ENCODE measurements at regions not wholly inside any gene's neighbourhood (a gene's known extent, or its start where the extent isn't known, plus 50 kb on each side); places are given as distances from the start of the nearest gene placed in this dataset.
"Not testable (repeated sequence)": the region's sequence is repeated elsewhere in the genome, so short reads cannot be mapped to it uniquely, and the experiment has no call there.

DNA sequence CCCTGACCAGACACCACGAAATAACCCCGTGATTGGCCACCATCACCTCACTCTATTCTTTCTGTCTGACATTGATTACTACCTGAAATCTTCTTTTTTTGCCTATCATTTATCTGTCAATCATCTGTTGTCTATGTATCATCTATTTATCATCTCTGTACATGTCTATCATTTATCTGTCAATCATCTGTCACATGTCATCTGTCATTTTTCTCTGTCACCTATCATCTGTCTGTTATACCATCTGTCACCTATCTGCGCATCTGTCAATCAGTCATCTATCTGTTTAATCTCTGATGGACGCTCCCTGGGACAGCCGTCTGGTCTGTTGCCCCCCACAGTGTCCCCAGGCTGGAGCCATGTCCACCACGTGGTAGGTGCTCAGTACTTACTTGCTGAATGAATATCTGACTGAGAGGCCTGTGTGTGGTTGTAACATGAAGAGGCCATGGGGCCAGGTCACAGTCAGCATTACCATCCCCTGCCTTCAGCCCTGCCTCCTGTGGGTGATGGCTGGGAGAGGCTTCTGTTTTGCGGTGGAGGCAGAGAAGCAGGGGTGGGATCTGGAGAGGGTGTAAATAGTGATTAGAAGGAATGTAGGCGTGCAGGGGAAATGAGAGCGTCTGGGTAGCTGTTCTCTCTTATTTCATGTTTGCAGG, 302.7 kb downstream of the QKI start:
- DNase-seq (ENCODE audit: low read depth): no peak

DNA sequence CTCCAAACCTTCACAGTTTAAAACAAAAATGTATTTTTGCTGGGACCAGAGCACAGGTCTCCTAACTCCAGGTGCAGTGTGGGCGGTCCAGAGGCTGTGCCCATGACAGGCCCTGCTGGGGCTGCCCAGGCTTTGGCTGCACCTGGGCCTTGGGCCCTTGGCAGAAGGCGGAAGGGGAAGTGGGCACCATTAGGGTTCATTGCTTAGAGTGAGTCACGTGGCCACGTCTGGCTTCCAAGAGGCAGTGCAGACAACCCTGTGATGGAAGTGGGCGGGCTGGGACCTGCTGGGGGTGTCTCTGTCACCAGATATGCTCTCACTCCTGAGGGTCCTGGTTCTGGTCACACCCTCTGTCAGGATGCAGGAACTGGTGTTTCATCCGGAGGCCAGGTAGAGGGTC, 302.2 kb downstream of the QKI start:
- no peak for DNase-seq (ENCODE audit: low read depth)

DNA sequence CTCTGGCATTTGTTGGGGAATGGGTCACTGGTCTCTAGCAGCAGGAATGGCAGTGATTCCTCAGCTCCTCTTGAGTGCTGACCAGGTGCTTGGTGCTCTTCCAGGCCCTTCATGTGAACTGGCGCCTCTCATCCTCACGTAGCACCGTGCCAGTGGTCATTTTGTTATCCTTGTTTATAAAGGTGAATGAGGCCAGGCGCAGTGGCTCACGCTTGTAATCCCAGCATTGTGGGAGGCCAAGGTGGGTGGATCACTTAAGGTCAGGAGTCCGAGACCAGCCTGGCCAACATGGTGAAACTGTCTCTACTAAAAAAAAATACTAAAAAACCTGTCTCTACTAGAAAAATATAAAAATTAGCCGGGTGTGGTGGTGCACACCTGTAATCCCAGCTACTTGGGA, 301.3 kb downstream of the QKI start:
- DNase-seq (ENCODE audit: low read depth): no peak

DNA sequence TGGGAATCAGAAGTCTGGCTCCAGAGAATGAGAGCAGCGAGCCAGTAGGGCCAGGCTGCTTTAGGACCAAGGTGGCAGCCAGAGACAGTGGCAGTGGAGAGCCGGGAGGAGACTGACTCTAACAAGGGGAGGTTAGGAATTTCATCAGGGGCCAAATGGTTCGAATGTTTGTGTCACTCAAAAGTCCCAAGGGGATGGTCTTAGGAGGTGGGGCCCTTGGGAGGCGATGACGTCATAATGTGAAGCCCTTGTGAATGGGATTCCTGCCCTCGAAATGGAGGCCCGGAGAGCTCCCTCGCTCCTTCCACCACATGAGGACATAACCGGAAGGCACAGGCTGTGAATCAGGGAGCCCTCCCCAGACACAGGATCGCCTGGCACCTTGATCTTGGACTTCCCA, 299.7 kb downstream of the QKI start:
- no peak for DNase-seq (ENCODE audit: low read depth)

DNA sequence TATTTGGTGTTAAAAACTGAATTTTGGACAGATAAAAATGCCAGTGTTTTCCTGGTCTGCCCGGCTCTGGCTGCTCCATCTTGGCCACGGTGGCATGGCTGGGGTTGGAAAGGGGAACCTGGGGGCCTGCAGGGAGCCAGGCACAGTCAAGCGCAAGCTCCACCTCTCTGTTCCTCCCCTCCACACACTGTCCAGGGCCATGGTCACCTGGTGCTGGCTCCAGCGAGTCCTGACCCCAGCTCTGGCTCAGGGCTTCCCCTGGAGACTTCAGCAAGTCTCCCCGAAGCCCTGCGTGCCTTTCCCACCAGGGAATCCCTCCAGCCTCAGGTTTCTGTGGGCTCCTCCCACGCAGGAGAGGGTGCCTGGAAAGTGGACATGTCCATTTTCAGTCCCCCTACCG, 298.5 kb downstream of the QKI start:
- no peak for DNase-seq (ENCODE audit: low read depth)

DNA sequence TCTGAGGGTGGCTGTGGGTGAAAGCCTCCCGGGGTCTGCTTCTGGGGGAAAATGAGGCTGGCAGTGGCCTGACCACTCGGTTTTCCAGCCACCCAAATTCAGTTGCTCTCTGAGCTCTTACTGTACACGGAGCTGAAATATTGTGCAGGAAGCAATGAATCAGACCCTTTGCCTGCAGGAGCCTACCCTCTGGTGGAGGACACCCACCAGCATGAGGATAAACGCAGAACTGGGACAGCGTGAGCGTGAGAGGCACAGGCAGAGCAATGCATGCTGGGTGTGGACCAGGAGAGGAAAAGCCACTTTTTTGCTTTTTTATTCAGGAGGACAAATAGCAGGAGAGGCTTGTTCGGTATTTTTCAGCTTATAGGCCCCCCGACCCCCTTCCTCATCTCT, 298.0 kb downstream of the QKI start:
- DNase-seq (ENCODE audit: low read depth): no peak

DNA sequence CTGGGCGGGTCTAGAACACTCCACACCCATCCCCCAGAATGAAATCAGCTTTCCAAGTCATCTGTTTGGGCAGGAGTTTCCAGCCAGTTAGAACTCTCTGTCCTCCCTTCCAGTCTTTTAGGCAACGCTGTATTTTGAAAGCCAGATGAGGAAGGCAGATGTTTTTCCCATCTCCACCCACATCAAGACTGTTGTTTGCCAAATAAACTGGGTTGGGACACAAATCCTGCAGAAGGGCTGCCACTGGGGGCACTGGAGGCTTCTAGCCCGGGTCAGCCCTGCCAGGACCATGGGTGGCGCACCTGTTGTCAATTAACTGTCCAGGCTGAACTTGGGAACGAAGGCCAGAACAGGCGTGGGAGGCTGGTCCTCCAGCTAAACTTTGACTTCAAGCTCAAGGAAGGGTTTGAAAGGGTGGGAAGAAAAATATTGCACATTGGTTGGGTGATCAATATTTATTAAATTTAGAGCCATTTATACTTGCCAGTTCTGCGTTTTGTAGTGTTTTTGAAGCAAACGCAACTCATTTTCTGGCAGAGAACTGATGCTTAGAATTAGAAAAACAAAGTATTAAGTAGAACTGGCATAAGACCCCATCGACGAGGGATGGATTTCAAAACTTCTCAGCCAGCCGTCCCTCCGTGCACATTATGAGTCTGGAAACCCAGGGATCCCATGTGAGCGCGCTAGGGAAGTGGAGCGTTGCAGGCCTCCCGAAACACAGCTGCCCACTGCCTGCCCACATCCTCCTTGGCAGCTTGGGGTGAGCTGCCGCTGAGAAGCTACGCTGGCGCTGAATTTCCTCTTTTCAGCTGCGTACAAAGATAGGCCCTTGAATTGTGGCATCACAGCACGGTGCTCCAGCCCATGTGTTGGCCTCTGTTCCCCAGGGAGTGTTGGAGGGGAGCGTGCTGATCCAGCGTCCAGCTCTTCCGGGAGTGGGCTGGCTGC, 297.4 kb downstream of the QKI start:
- no peak for DNase-seq (ENCODE audit: low read depth)

DNA sequence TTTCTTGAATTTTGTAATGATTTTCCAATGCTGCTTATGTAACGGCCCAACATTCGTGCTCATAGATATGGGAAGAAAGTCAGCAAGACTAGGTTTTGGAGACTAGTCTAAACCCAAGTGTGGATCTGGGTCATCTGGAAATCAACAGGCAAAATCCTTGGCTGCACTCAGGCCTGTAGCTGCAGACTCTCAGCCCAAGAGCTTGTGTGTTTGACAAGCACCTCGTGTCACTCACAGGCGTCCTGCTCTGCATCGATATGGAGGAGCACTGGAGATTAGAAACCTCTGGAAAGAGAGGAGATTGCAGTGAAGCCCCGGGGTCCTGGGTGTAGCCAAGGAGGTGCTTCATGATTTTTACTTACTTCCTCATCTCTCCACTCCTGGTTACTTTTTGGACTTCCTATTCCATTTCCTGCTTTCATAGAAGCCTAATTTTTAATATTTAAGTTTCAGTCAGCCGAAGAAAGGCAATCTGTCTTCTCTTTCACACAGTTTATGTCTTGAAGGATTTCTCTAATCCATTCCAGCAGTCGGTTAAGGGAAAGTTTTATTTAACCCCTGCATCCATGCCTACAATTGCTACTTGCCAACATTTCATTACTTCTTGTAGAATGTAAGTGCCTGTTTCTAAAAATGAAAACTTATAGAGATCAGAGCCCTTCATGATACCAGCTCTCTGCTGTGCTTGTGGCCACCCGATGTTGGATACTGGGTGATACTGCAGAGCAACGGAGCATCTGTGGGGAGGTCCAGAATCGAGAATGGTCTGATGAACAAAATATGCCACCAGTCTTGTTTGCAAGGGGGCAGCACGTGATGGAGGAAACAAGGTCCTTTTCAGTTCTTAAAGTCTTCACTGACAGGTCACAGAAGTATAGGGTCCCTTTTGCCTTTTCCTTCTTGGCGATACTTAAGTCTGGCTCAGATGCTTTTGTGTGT, 296.3 kb downstream of the QKI start:
- no peak for DNase-seq (ENCODE audit: low read depth)

DNA sequence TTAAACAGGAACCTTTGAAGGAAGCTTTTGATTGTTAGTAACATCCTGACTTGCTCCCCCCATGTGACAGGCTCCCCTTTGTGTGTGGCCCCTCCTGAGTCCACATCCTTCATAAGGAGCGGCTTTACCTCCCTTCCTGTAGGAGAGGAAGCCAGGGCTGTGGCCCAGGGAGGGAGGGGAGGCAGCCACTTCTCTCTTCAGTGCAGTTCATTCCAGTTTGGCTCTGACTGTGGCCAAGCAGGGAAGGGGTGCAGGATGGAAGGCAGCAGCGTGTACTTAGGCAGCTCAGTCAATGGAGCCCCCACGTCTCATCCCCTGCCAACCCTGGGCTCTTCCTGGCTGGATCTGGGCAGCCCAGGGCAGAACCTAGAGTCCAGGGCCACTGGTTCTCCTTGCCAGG, 295.2 kb downstream of the QKI start:
- DNase-seq (ENCODE audit: low read depth): no peak

DNA sequence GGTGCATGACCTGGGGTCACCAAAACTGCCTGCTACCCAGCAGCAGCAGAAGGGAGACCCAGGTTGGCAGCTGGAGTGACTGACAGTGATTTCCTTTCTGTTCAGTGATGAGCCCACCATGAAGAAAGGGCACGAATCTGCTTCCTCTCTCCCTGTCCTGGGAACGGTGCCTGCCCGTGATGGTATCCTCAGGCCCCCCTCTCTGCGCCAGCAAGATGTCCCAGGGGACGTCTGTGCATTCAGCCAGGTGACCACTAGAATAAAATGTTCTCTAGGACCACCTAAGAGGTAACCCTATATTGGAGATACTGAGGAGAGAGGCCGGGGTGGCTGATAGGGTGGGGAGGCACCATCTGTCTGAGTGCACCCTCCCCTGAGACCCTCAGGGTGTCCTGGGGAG, 294.7 kb downstream of the QKI start:
- no peak for DNase-seq (ENCODE audit: low read depth)

DNA sequence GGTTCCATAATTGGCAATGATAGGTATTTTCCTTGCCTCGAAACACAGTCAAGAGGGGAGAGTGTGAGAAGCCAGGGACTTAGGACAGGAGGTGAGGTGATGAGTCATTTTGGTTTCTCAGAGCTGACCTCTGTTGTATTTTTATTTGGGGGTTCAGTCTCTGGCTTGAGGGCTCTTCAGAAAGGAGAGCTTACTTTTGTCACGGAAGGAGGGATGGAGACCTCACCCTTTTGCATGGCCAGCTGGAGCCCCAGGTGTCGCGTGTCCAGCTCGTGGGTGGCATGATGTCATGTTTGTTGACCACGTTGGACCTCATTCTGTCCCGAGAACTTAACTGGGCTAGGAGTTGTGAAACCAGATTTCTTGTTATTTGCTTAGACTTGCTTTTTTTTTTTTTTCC, 293.9 kb downstream of the QKI start:
- no peak for DNase-seq (ENCODE audit: low read depth)

DNA sequence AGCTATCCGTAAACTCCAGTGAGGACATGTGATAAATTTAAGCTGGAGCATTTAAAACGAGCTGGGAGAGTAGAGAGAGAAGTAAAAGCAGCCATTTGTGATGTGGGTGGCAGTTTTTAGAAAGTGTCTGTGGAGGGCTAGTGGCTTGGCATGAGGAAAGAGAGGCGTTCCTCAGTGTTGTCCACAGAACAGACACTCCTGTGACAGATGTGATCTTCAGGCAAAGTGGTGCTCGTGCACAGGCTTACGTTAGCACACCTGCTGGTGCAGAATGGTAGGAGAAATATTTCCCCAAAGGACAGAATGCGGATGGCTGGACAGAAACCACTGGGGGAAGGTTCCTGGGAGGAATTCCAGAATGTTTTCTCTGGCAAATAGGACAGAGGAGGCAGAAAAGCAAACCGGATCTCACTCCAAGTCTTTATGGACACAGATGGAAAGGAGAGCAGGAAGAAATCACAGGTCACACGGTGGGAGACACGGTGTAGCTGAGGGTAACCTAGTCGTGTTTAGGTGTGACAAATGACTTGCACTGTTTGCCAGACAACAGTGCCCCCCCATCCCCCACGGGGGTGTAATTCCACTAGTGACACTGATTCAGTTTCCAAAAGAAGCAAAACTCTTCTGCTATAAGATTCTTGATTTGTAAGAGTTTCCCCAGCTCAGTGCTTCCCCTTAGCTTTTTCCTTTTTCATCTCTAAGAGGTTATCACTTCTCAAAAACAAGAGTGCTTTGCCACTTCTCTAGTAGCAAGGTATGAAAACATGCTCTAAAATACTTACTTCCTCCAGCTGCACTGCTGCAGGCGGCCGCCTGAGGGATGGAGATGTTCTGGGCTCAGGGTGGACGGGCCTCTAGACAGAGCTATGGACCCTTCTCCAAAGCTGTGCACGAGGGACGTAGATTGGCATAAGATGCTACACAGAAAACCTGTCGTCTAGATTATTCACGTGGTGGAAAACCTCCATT, 293.2 kb downstream of the QKI start:
- DNase-seq (ENCODE audit: low read depth): no peak

DNA sequence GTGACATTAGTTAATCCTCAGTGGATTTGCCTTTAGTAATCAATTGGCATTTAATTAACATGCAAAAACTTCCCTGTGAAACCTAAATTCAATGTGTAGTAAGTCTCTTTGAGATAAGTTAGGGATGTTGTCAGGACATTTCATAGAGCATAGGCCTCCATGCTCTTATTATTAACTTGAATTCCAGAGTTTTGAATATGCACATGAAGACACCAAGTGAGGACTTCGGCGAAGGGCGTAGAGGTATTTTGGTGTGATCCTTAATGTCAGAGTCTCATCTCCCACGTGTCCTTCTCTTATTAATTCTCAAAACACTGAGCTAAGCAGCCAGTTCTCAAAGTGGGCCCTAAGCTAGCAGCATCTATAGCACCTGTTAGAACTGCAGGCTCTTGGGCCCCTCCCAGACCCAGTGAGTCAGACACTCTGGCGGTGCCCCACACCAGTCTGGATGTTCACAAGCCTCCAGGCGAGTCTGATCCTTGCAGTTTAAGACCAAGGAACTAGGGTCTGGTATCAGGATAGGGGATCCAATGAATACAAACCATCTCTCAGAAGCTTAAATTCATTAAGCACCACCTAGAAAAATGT, 292.1 kb downstream of the QKI start:
- DNase-seq (ENCODE audit: low read depth): no peak

DNA sequence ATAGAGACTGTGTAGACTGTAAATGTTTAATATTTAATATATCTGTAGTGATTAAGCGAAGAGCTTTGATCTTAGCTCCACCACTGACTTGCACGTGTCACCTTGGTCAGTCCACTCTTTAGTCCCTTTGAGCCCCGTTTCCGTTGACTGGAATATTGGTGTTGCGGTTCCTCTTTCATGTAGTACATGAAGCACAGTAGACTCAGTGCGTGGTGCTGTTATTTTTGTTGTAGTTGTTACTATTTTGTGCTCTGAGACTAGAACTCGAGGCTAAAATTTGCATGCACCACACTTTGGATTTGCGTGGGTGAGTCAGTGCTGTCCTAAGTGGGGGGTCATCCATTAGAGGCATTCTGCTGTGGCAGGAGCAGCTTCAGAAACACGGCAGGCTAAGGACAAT, 291.4 kb downstream of the QKI start:
- DNase-seq (ENCODE audit: low read depth): no peak

DNA sequence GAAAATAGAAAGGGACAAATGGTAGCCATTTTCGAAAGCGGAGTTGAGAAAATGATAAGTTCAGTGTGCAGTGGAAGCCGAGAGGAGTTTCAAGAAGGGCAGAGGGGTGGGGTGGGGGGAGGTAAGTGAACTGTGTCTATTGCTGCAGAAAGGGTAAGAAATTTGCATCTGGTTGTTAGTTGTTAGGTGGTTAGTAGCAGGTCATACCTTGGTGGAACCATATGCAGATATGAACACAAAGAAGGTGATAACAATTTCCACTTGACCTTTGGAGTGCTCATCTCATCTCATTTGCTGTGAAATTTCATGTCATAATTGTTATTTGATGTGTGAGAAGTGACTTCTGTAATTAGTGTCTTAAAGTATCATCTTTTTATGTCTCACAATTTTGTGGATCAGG, 288.2 kb downstream of the QKI start:
- DNase-seq (ENCODE audit: low read depth): no peak

DNA sequence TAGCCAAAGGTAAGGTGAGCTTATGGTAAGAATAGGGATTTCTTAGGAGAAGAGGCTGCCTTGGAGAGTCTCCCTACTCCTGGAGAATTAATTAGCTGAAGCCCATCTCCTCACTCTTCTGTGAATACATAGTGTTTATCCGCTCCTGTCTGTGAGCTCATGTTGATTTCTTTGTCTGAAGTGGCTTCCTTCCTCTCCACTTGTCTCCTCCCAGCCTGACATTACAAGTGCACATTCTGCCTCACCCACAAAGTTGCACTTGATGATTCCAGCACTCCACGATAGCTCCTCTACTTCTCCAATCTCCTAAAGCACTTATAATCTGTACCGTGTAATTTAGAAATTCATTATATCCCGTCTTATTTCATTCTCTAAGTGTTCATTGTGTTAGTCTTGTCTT, 287.2 kb downstream of the QKI start:
- no peak for DNase-seq (ENCODE audit: low read depth)

DNA sequence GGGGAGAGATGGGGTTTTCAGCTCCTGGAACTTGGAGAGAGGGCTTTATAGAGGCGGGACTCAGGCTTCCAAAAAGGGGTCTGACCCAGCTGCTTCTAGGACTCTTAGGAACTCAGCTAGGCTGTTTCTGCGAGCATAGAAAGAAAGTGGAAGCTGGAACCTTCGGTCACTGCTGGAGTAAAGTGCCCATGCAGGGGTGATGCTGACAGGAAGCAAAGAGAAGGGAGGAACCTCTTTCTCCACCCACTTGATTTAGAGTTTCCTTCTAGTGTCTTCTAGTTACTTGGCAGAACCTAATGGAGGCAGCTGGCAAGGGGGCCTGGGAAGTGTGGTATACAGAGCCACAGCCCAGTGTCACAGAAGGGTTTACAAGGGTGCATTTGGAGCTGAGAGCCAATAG, 283.6 kb downstream of the QKI start:
- DNase-seq (ENCODE audit: low read depth): no peak

DNA sequence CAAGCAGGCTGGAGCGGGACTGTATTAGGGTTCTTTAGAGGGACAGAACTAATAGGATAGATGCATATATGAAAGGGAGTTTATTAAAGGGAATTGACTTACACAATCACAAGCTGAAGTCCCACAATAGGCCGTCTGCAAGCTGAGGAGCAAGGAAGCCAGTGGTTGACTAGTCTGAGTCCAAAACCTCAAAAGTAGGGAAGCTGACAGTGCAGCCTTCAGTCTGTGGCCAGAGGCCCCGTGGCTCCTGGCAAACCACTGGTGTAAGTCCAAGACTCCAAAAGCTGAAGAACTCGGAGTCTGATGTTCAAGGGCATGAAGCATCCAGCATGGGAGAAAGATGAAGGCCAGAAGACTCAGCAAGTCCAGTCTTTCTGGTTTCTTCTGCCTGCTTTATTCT, 281.8 kb downstream of the QKI start:
- not testable (repeated sequence) for DNase-seq (ENCODE audit: low read depth)

DNA sequence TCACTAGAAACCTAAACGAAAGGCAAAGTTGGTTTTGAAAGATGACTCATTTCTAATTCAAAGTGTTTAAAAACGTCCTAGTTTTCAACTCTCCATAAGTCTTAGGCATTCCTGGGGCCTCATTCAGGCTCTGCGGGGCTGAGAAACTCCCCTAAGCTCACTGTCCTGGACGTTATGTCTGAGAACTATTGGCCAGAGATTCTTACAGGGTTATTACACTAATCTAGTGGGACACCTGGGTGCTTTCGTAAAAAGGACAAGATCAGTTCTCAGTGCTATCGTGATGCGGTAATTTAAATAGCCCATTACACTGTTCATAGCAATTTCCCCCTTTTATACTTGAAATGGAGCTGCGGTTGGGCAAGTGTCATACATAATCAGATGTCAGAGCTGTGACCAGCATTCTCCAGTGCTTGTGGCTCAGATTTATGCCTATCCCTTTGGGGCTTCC, 280.9 kb downstream of the QKI start:
- DNase-seq (ENCODE audit: low read depth): no peak

DNA sequence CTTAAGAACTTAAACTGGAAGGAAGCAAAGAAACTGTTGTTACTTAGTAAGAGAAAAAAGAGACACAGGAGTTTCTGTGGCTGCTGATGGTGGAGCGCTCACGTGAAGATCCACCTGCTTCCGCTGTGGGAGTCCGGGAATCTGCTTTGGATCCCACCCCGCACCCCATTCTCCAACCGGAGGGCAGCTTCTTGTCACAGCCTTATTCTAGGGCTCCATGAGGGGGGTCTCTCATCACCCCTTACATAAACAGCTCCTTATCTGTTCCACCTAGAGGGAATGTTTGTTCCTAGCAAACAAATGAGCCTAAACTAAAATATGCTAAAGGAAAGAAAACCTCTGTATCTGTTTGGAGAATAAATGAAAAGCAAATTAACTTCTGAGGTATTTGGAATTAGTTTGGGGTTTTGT, 280.5 kb downstream of the QKI start:
- DNase-seq (ENCODE audit: low read depth): no peak

DNA sequence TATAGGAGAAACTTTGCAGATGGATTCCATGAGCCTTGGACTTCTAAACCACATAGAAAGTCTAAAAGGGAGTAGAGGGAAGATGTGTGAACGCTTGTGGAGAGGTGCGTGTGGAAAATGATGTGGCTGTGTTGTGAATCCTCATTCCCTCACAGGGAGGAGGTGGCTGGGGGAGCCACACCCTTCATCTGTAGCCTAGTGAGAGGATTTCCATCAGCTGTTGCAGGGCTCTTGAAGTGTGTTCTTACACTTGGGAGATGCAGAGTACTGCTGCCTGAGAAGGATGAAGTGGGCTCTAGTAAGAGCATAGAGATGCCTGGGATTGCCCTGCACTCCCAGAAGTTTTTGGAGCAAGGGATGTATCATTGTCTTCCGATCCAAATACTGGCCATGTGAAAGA, 279.6 kb downstream of the QKI start:
- no peak for DNase-seq (ENCODE audit: low read depth)
